GM21737 (cell line): ENCODE measurements at regions not wholly inside any gene's neighbourhood (a gene's known extent, or its start where the extent isn't known, plus 50 kb on each side); places are given as distances from the start of the nearest gene placed in this dataset.
"Not testable (repeated sequence)": the region's sequence is repeated elsewhere in the genome, so short reads cannot be mapped to it uniquely, and the experiment has no call there.

ENCODE experiments used
- ATAC-seq: cut with Tn5 transposase; IDR thresholded peaks from one replicate; pipeline ENCODE4 v1.9.1; 2021; ENCODE audit warnings: mild to moderate bottlenecking, moderate library complexity; ENCODE audit not compliant: unreplicated experiment

DNA sequence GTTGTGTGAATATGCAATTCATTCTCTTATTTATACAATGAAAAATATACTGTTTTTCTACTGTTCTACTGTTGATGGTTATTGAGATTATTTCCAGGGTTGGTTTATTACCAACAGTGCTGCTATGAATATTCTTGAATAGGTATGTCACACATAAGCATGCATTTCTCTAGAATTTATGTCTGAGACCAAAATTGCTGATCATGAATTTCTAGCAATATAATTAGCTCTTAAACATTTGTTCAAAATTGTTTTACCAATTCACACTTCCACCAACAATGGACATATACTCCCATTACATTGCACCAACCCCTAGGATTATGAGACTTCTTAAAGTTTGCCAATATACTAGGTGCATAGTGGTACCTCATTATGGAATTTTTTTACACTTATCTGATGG is 164.1 kb upstream of the KCNQ5 start:
- no peak for ATAC-seq

DNA sequence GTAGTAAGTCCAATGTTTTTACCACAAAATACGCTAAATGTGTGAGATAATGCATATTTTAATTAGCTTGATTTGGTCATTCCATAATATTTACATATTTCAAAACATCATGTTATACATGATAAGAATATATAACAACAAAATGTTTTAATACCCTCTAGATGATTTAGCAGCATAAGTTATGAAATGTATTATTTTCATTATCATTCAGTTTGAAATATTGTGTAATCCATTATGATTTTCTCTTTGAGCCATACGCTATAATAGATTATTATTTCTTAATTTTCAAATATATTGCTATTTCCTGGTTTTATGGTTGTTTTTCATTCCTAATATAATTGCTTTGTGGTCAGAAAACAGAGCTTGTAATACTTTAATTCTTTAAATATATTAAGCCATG is 163.3 kb upstream of the KCNQ5 start:
- ATAC-seq, result no peak

- no peak for ATAC-seq
These were observed 160.7 kb upstream of the KCNQ5 start for GRCh38 chr6:72461144-72461543.

- no peak for ATAC-seq
These were observed 157.6 kb upstream of the KCNQ5 start for GRCh38 chr6:72464246-72464645.

- ATAC-seq, result no peak
These were observed 156.8 kb upstream of the KCNQ5 start for GRCh38 chr6:72464791-72465691.

DNA sequence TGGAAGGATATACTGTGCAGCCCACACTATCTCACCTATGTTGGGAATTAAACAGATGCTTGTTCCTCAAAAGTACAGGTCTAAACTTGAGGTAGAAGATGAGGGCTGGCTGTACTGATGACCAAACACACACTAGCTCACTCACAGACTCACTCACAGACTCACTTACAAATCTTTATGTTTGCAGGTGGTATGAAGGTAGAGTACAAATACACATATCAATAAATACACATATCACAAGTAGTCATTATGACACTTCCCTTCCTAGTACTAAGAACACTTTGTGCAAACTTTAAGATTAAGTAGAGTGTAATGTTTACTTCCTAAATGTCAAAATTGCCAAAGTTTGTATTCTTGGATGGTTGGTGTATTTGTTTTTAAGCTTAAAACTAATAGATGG is 155.4 kb upstream of the KCNQ5 start:
- no peak for ATAC-seq

- ATAC-seq, result no peak
These were observed 154.8 kb upstream of the KCNQ5 start for GRCh38 chr6:72466971-72467566.

DNA sequence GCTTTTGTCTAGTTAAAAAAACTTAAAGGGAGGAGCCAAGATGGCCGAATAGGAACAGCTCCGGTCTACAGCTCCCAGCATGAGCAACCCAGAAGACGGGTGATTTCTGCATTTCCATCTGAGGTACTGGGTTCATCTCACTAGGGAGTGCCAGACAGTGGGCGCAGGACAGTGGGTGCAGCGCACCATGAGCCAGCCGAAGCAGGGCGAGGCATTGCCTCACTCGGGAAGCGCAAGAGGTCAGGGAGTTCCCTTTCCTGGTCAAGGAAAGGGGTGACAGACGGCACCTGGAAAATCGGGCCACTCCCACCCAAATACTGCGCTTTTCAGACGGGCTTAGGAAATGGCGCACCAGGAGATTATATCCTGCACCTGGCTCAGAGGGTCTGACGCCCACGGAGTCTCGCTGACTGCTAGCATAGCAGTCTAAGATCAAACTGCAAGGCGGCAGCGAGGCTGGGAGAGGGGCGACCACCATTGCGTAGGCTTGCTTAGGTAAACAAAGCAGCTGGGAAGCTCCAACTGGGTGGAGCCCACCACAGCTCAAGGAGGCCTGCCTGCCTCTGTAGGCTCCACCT is 152.4 kb upstream of the KCNQ5 start:
- ATAC-seq, result not testable (repeated sequence)

- ATAC-seq, result no peak
These were observed 145.8 kb upstream of the KCNQ5 start for GRCh38 chr6:72476051-72476450.

- ATAC-seq, result no peak
These were observed 145.2 kb upstream of the KCNQ5 start for GRCh38 chr6:72476646-72477045.

DNA sequence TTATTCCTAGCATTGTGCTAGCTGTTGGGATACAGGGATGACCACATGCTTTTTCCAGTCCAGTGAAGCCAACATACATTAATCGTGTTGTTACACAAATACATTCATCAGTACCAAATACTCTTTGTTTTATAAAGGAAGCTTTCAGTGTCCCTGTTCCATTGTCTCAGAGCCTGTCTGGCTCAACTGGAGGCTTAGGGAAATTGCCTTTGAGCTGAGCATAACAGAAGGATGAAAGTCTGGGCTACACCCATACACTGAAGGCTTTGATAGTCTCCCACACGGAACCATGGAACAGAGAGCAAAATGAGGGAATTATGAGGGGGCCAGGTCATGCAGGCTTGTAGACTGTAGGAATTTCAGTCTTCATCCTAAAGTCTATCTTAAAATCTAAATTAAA is 126.4 kb upstream of the KCNQ5 start:
- no peak for ATAC-seq

DNA sequence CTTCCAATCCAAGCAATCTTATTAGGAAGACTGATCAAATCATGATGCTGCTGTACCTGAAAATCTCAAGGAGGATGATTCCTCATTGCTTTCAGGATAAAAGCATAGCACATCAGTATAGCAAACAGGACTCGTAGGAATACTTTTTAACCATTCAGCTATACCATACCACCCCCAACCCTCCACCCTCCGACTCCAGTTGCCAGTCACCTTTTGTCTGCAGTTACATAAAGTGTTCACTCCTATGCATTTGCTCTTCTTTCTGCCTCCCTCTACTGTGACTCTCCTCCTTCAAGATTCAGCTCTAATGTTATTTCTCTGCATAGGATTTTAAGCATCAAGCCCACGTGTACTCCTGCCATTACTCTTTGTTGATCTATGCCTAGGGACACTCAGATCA is 124.7 kb upstream of the KCNQ5 start:
- no peak for ATAC-seq

GRCh38 chr6:72500669-72501068 is 121.2 kb upstream of the KCNQ5 start:
- no peak for ATAC-seq

- ATAC-seq, result no peak
These were observed 117.5 kb upstream of the KCNQ5 start for GRCh38 chr6:72504406-72504805.

GRCh38 chr6:72505446-72505845 is 116.4 kb upstream of the KCNQ5 start:
- no peak for ATAC-seq

- no peak for ATAC-seq
These were observed 102.0 kb upstream of the KCNQ5 start for GRCh38 chr6:72519871-72520270.

- ATAC-seq, result no peak
These were observed 100.2 kb upstream of the KCNQ5 start for GRCh38 chr6:72521684-72522083.

GRCh38 chr6:72522735-72523141 is 99.1 kb upstream of the KCNQ5 start:
- peak; percentile 57 for ATAC-seq

- ATAC-seq, result no peak
These were observed 97.7 kb upstream of the KCNQ5 start for GRCh38 chr6:72524011-72524645.

DNA sequence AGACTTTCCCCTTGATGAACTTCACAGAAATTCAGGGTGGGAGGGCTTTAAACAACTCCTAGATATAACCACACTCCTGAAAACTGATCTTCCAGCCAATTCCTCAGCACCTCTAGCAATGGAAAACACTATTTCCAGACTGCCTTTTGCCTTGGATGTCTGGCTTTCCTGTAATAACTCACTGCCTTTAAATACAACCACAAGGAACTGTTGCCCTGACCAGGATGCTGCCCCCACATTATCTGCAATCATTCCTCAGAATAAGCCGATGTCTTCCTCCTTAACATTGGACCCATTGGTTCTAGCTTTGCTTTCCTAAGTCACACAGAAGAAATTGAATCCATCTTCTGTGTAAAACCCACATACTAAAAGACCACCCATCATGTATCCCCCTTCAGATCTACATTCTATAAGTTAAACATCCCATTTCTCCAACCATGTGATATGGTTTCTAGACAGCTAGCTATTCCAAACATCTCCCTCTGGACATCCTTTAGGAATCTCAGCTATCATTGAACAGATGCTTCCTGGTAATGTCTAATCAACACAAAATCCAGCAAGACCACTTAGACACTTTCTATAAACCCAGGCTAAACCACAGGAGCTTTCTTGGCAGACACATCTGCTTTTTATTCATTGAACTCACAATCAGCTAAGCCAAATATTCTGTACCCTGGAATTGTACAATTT is 95.9 kb upstream of the KCNQ5 start:
- ATAC-seq, result no peak

- ATAC-seq, result no peak
These were observed 91.7 kb upstream of the KCNQ5 start for GRCh38 chr6:72530152-72530551.
